SKM-1 treated with dmso at 0.1 percent for 144 hours (cell line): ENCODE measurements at regions not wholly inside any gene's neighbourhood (a gene's known extent, or its start where the extent isn't known, plus 50 kb on each side); places are given as distances from the start of the nearest gene placed in this dataset.
"Not testable (repeated sequence)": the region's sequence is repeated elsewhere in the genome, so short reads cannot be mapped to it uniquely, and the experiment has no call there.

Source experiments
- DNase-seq: peaks from one replicate; lab custom pipeline; 2025; ENCODE audit not compliant: unreplicated experiment; lab: John Stamatoyannopoulos, UW

DNA sequence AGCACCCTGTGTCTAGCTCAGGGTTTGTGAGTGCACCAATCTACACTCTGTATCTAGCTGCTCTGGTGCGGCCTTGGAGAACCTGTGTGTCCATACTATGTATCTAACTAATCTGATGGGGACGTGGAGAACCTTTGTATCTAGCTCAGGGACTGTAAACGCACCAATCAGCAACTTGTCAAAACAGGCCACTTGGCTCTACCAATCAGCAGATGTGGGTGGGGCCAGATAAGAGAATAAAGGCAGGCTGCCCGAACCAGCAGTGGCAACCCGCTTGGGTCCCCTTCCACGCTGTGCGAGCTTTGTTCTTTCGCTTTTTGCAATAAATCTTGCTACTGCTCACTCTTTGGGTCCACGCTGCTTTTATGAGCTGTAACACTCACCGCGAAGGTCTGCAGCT is 426.5 kb downstream of the NAF1 start:
- DNase-seq, result not testable (repeated sequence)

DNA sequence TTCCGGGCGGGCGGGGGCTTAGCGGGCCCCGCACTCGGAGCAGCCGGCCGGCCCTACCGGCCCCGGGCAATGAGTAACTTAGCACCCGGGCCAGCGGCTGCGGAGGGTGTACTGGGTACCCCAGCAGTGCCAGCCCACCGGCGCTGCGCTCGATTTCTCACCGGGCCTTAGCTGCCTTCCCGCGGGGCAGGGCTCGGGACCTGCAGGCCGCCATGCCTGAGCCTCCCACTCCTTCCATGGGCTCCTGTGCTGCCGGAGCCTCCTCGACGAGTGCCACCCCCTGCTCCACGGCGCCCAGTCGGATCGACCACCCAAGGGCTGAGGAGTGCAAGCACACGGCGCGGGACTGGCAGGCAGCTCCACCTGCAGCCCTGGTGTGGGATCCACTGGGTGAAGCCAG is 427.1 kb downstream of the NAF1 start:
- not testable (repeated sequence) for DNase-seq

DNA sequence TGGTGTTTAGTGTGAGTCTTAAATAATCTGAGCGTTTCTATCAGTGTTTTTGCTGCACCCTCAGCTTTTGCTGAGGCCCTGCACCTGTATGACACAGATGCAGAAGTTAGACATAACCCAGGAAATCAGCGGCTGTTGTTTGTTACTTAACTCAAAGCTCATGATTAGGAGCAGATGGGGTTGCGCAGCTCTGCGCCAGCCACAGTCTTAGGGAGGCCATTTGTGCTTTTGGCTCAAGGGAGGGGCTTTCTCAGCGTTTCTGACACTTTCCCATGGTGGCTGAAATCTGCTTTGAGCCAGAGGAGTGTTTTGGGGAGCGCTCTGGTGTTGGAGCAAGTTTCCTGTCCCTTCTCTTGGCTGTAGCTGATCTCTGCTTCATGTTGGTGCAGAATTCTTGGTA is 433.8 kb downstream of the NAF1 start:
- no peak for DNase-seq

- no peak for DNase-seq
Measured at GRCh38 chr4:162727766-162728165, 438.9 kb downstream of the NAF1 start.

- no peak for DNase-seq
Measured at GRCh38 chr4:162727232-162727631, 439.5 kb downstream of the NAF1 start.

- no peak for DNase-seq
Measured at GRCh38 chr4:162715401-162715800, 451.3 kb downstream of the NAF1 start.

DNA sequence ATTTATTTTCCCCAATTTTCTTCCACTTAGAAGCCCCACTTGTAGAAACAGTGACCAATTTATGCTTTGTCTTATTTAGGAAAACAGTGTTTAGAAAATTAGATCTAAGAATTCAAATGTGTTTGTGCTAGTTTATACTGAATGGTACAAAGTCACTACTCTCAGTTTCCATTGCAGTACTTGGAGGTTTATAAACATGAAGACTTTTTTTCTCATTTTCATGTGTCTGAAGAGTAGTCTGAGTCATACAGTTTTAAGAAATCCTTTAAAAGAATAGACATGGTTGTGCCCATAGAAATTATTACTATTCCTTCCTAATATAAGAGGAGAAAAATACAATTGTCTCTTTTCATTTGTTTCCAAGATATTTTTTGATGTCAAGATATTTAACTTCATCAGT is 458.7 kb downstream of the NAF1 start:
- no peak for DNase-seq

DNA sequence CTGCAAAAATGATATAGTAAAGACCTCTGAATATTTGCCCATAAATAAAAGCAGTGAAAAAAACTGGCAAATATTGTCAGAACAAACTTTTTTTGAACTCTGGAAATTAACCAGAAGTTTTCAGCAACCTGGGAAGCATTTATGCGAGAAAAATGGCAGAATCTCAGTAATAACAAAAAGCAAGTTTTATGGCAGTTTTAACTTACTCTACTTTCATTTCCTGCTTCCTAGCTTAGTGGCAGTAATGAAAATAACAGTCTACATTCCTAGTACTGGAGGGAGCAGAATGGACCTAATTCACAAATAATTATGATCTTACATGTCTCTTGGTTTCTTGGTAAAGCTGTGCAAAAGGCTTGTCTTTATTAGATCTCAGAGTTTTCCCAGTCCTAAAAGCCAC is 460.1 kb downstream of the NAF1 start:
- no peak for DNase-seq

GRCh38 chr4:162706051-162706450 is 460.6 kb downstream of the NAF1 start:
- no peak for DNase-seq

DNA sequence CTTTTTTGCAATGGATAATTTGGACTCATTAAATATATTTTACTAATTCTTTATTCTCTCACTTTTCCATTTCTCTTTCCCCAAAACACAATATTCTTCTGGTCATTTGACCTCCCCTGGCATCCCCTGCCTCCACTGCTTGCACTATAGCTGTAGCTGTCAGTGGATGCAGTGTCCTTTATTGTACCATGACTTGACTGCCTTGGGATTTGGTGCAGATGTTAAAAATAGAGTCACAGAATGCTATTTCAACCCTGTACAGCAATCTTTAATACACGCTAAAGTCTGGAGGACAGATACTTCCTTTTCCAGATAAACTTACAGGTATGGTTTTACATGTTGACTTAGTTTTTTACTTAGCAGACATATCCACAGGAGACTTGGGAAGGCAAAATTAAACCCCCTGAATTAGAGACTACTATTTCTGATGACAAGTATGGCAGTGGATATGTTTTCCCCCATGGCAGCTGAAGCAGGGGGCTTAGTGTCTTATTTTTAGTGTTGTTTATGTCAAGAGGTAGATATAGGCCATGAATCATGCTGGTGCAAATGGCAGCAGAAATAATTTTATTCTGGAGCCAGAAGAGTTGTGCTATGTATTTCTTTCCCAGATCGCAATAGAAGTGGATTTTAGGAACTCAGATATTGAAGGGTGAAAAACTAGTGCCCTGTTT is 461.4 kb downstream of the NAF1 start:
- DNase-seq, result no peak

DNA sequence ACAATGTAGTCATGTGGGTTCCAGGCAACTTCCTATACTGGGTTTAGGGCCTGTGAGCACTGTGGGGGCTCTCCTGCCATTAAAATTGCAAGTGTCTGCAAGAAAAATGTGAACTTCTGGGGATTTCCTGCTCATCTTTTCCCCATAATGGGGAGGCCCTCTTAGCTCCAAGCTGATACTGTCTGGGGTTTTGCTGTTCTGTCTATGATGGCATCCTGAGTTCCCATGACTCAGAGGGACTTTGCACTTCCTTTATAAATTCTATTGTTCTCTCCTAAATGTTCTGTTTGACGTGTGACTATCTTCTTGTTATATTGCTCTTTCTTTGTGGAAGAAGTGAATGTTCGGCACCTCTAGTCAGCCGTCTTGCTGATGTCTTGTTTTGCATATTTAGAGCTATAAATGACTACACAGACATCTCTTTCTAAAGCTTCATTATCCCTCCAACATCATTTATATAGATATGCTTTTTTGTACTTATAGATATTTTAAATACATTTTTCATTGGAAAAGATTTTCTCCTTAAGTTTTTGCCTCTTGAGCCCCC is 465.8 kb downstream of the NAF1 start:
- DNase-seq, result no peak

GRCh38 chr4:162700358-162700757 is 466.3 kb downstream of the NAF1 start:
- no peak for DNase-seq

- no peak for DNase-seq
Measured at GRCh38 chr4:162699629-162700028, 467.1 kb downstream of the NAF1 start.

DNA sequence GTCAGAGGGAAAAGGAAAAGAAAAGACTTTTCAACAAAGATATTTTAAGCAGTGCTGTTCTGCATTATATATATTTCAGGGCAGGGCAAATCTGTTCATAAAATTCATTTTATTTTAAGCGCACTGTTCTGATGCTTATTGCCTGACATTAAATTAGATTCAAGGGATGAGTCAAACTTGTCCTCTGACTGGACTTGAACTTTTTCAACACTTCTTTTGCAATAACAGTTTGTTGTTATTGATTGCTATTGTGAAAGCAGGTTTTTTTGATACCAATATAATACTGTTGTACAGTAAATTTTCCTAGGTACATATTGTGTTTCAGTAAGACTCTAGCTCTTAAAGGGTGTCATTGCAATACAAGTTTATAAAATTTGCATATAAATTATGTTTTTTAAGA is 481.3 kb downstream of the NAF1 start:
- DNase-seq, result no peak

DNA sequence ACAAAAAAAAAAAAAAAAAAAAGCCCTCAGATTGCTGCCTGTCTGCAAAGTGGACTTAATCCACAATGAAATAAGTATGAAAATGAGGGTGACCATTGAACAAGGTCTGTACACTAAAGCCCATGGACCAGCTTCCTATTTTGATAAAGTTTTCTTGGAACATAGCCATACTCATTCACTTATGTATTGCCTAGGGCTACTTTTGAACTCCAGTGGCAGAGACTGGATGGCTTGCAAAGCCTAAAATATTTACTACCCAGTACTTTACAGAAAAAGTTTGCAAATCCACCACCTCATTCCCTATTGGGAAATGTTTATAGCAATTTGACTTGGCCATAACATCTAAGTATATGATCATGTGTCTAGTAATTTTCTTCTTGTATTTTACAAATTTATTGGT is 481.7 kb downstream of the NAF1 start:
- no peak for DNase-seq

GRCh38 chr4:162684371-162684700 is 482.4 kb downstream of the NAF1 start:
- DNase-seq, result no peak

DNA sequence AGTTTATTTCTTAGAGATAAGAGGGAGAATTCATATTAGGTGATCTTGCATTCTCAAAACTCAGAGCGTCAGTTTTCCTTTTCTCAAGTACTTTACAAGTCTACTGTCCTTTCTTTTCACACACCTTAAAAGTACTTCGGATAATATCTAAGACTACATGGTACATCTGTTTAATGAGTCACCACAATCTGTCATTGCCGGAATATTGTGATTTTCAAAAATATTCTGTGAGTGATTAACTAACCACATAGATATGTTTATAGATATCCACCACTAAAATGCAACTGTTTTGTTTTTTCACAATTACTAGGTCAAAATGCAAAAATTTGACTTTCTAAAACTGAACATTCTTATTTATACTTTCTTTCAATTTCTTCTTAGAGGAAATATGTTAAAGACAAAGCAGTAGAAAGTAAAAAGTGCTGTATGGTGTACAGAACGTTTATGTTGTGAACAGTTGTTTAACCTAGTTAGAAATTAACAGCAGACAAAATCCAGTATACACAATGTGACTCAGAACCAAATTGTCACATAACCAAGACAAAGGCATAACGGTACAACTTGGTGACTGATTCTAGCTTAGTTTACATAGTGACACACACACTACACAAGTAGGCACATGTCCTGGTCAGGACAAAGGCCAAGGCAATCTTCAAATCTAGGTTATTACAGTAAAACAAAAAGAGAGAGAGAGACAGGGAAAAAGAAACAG is 482.9 kb downstream of the NAF1 start:
- DNase-seq, result no peak

GRCh38 chr4:162682651-162683050 is 484.0 kb downstream of the NAF1 start:
- DNase-seq, result no peak

- DNase-seq, result no peak
Measured at GRCh38 chr4:162681212-162681611, 485.5 kb downstream of the NAF1 start.

GRCh38 chr4:162675661-162676060 is 491.0 kb downstream of the NAF1 start:
- DNase-seq, result no peak

- no peak for DNase-seq
Measured at GRCh38 chr4:162661913-162662312, 498.1 kb upstream of the FSTL5 start.

- DNase-seq, result no peak
Measured at GRCh38 chr4:162659716-162660115, 495.9 kb upstream of the FSTL5 start.

GRCh38 chr4:162657966-162658365 is 494.2 kb upstream of the FSTL5 start:
- DNase-seq, result no peak
